ENCODE measurements at regions not wholly inside any gene's neighbourhood (a gene's known extent, or its start where the extent isn't known, plus 50 kb on each side); places are given as distances from the start of the nearest gene placed in this dataset.

DNA sequence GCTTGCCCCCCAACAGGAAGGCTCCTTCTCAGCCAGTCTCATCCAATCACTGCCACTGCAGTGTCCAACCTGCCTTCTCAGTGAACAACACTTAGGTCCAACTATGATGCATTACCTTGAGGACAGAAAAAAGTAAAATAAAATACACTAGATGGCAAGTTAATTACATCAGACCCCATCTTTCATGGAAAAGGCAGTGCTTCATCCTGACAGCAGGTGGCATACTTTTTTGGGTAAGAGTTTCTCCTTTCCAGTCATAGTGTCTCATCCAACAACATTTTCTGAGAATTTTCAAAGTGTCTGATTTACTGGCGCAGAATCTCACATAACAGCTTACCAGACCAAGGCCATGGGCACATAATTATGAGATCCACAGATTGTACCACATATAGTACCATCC is 1742.8 kb downstream of the PCDH7 start:
- no peaks in the 10 kb centered on the region for H3K36me3 ChIP-seq (ENCODE audit: control insufficient read depth in 1 of 2, insufficient read depth in 2 of 2, low read length in 2 of 2)
- H3K4me3 ChIP-seq (ENCODE audit: low read depth in 1 of 2, low read length in 2 of 2), result no peak overlapping the region
- no peaks in the 10 kb centered on the region for H3K9me3 ChIP-seq (ENCODE audit: control insufficient read depth in 1 of 2, low read length in 2 of 2)
- H3K4me1 ChIP-seq (ENCODE audit: control insufficient read depth in 1 of 2, insufficient read depth in 2 of 2, low read length in 2 of 2), result no peaks in the 10 kb centered on the region
- no peaks in the 10 kb centered on the region for H3K27me3 ChIP-seq (ENCODE audit: low read depth, low read length)
- no peak overlapping the region for H3K27ac ChIP-seq (ENCODE audit: low read length)

DNA sequence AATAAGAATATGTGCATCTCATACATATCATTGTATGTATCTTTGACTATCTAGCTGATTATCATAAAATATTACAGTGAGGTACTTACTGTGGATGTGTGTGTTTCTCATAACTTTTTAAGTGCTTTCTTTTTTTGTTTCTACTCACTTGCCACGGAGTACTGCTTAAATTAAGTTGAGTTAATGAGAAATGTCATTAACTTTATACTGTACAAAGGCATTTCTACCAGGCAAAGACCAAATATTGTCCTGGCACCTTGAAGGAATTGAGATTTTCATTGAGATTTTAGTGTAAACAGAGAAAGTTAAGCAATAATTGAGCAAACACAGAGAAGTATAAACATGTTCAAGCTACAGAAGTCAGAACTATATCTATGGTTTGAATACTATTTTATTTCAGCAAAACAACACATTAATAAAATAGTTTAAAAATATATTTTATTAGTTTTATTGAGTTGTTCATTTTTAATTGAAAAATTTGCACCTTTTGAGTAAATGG is 1750.0 kb downstream of the PCDH7 start:
- Histone ChIP-seq H3K27me3 (ENCODE audit: low read depth, low read length) (no peaks in the 10 kb centered on the region), H3K36me3 (ENCODE audit: control insufficient read depth in 1 of 2, insufficient read depth in 2 of 2, low read length in 2 of 2) (no peaks in the 10 kb centered on the region), H3K9me3 (ENCODE audit: control insufficient read depth in 1 of 2, low read length in 2 of 2) (no peaks in the 10 kb centered on the region), H3K4me1 (ENCODE audit: control insufficient read depth in 1 of 2, insufficient read depth in 2 of 2, low read length in 2 of 2) (no peaks in the 10 kb centered on the region), H3K4me3 (ENCODE audit: low read depth in 1 of 2, low read length in 2 of 2) (no peak overlapping the region), H3K27ac (ENCODE audit: low read length) (no peak overlapping the region)

DNA sequence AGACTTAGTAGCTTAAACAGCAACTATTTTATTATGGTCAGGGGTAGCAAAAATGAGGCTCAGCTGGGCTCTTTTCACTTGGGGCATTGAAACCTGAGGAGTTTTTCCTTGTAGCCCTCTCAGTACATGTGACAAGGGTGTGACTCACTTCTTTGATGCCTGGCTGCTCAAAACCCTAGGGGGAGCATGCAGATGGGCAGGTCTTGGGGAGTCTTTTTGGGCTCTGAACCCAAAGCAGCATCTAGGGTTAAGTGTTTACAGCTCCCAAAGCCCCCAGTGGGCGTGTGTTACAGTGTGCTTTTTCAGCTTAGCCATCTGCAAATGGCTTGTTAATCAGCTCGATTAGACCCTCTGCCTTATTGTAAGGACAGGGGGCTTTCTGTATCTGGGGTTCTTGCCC is 1752.7 kb downstream of the PCDH7 start:
- H3K27ac ChIP-seq (ENCODE audit: low read length), result no peak overlapping the region
- H3K4me3 ChIP-seq (ENCODE audit: low read depth in 1 of 2, low read length in 2 of 2), result no peak overlapping the region
- H3K36me3 ChIP-seq (ENCODE audit: control insufficient read depth in 1 of 2, insufficient read depth in 2 of 2, low read length in 2 of 2), result no peaks in the 10 kb centered on the region
- H3K27me3 ChIP-seq (ENCODE audit: low read depth, low read length), result no peaks in the 10 kb centered on the region
- H3K9me3 ChIP-seq (ENCODE audit: control insufficient read depth in 1 of 2, low read length in 2 of 2), result no peaks in the 10 kb centered on the region
- H3K4me1 ChIP-seq (ENCODE audit: control insufficient read depth in 1 of 2, insufficient read depth in 2 of 2, low read length in 2 of 2), result no peaks in the 10 kb centered on the region

DNA sequence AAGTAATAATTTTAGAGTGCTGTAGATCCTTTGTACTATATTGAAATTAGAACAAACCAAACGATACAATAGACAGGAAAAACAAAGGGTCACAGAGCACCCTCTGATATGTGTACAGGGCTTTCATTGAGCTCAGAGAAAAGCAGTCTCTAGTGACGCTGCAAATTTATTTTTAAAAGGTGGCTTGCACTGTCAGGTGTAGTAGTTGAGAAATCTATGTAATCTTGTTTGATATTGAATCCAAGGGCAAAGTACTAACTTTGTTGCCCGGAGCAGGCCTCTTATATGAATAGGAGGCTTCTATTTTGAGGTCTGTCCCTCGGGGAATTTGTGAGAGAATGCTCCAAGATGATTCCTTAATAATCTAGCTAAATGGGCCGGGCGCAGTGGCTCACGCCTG is 1755.5 kb downstream of the PCDH7 start:
- no peaks in the 10 kb centered on the region for H3K9me3 ChIP-seq (ENCODE audit: control insufficient read depth in 1 of 2, low read length in 2 of 2)
- no peaks in the 10 kb centered on the region for H3K27me3 ChIP-seq (ENCODE audit: low read depth, low read length)
- H3K4me3 ChIP-seq (ENCODE audit: low read depth in 1 of 2, low read length in 2 of 2), result no peak overlapping the region
- no peak overlapping the region for H3K27ac ChIP-seq (ENCODE audit: low read length)
- H3K4me1 ChIP-seq (ENCODE audit: control insufficient read depth in 1 of 2, insufficient read depth in 2 of 2, low read length in 2 of 2), result no peaks in the 10 kb centered on the region
- no peaks in the 10 kb centered on the region for H3K36me3 ChIP-seq (ENCODE audit: control insufficient read depth in 1 of 2, insufficient read depth in 2 of 2, low read length in 2 of 2)

DNA sequence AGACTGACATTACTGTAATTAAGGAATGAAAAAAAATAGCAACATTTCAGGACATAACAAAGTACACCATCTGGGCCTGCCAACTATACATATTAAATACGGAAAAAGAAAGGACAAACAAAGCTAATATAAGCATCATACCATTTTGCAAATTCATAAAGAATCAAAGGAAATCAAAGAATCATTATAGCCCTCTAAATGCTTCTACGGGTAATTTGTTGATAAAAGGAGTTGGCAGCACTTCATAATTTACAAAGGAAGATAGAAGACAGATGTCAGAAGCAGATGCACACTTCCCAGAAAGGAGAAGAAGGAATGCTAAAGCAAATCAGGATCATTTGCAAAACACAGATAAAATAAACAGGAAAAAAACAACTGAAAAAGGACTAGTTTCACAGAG is 1757.3 kb downstream of the PCDH7 start:
- no peak overlapping the region for H3K4me3 ChIP-seq (ENCODE audit: low read depth in 1 of 2, low read length in 2 of 2)
- H3K27me3 ChIP-seq (ENCODE audit: low read depth, low read length), result no peaks in the 10 kb centered on the region
- H3K4me1 ChIP-seq (ENCODE audit: control insufficient read depth in 1 of 2, insufficient read depth in 2 of 2, low read length in 2 of 2), result no peaks in the 10 kb centered on the region
- no peaks in the 10 kb centered on the region for H3K9me3 ChIP-seq (ENCODE audit: control insufficient read depth in 1 of 2, low read length in 2 of 2)
- H3K27ac ChIP-seq (ENCODE audit: low read length), result no peak overlapping the region
- H3K36me3 ChIP-seq (ENCODE audit: control insufficient read depth in 1 of 2, insufficient read depth in 2 of 2, low read length in 2 of 2), result no peaks in the 10 kb centered on the region

DNA sequence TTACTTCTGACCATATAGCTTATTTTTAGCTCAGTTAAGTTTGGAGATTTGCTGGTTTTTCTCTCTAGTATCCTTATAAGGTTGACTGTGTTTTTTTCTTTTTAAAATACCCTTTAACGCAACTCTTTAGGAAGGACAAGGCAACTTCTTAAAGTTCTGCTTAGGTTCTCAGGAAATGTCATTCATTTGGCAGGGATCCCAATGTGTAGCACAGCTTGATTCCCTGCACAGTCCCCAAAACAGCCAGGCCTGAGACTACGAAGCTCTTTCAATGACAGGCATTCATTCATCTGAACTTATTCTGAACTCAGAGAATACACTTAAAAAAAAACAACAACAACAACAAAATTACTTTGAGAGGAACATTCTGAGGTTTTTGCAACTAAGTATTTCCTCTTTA is 1765.8 kb downstream of the PCDH7 start:
- Histone ChIP-seq H3K27me3 (ENCODE audit: low read depth, low read length) (no peaks in the 10 kb centered on the region), H3K9me3 (ENCODE audit: control insufficient read depth in 1 of 2, low read length in 2 of 2) (no peaks in the 10 kb centered on the region), H3K4me3 (ENCODE audit: low read depth in 1 of 2, low read length in 2 of 2) (no peak overlapping the region), H3K27ac (ENCODE audit: low read length) (no peak overlapping the region), H3K36me3 (ENCODE audit: control insufficient read depth in 1 of 2, insufficient read depth in 2 of 2, low read length in 2 of 2) (no peaks in the 10 kb centered on the region), H3K4me1 (ENCODE audit: control insufficient read depth in 1 of 2, insufficient read depth in 2 of 2, low read length in 2 of 2) (no peaks in the 10 kb centered on the region)

DNA sequence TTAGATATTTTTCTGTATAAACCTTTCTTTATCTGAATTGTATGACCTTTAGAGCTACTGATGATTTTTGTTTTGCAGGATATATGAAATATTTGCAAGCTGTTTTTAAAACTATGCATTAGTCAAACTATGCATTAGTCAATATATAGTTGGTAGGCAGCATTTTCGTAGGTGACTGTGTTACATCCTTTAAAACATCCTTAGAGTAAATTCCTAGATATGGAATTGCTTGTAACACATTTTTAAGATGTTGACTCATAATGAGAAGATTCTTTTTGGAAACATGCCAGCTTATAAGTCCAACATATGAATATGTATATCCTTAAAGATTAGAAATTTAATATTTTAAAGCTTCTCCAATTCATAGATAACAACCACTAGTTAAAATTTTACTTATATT is 1768.5 kb downstream of the PCDH7 start:
- no peaks in the 10 kb centered on the region for H3K4me1 ChIP-seq (ENCODE audit: control insufficient read depth in 1 of 2, insufficient read depth in 2 of 2, low read length in 2 of 2)
- no peaks in the 10 kb centered on the region for H3K27me3 ChIP-seq (ENCODE audit: low read depth, low read length)
- H3K27ac ChIP-seq (ENCODE audit: low read length), result no peak overlapping the region
- no peaks in the 10 kb centered on the region for H3K9me3 ChIP-seq (ENCODE audit: control insufficient read depth in 1 of 2, low read length in 2 of 2)
- H3K4me3 ChIP-seq (ENCODE audit: low read depth in 1 of 2, low read length in 2 of 2), result no peak overlapping the region
- H3K36me3 ChIP-seq (ENCODE audit: control insufficient read depth in 1 of 2, insufficient read depth in 2 of 2, low read length in 2 of 2), result no peaks in the 10 kb centered on the region

DNA sequence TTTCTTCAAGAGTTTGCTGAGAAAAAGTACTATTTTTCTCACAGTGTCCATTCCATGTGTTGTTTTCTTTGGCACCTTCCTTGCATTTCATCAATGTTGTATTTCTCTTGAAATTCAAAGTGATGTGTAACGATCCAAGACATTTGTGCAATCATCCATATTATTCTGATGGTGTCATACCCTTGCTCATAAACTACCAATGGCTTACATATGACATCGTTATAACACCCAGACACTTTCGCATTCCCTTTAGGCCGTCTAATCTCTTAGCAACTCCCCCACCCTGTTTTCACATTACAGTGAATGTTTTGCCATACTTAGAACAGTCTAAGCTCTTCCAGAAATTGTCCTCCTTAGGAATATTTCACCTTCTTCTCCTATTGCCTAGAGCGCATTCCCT is 1779.0 kb downstream of the PCDH7 start:
- Histone ChIP-seq H3K9me3 (ENCODE audit: control insufficient read depth in 1 of 2, low read length in 2 of 2) (no peaks in the 10 kb centered on the region), H3K36me3 (ENCODE audit: control insufficient read depth in 1 of 2, insufficient read depth in 2 of 2, low read length in 2 of 2) (no peaks in the 10 kb centered on the region), H3K27me3 (ENCODE audit: low read depth, low read length) (no peaks in the 10 kb centered on the region), H3K4me1 (ENCODE audit: control insufficient read depth in 1 of 2, insufficient read depth in 2 of 2, low read length in 2 of 2) (no peaks in the 10 kb centered on the region), H3K27ac (ENCODE audit: low read length) (no peak overlapping the region), H3K4me3 (ENCODE audit: low read depth in 1 of 2, low read length in 2 of 2) (no peak overlapping the region)

DNA sequence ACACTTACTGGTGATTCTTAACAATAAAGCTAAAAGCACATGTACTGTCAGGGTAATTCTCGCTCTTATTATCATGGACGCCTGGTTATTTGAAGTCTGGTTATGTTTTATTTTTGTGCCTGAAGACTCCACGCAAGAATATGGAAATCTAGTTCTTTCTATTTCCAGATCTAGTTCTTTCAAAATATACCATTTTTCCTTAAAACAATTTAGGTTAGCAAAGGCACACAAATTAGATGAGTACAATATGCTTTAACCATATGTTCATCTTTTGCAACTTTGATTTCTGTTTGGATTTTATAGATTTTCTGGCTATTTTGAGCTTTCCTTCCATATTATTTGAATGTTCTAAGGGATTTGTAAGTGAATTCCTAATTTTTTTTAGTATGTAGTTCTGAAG is 1783.1 kb downstream of the PCDH7 start:
- no peaks in the 10 kb centered on the region for H3K9me3 ChIP-seq (ENCODE audit: control insufficient read depth in 1 of 2, low read length in 2 of 2)
- no peak overlapping the region for H3K4me3 ChIP-seq (ENCODE audit: low read depth in 1 of 2, low read length in 2 of 2)
- no peaks in the 10 kb centered on the region for H3K4me1 ChIP-seq (ENCODE audit: control insufficient read depth in 1 of 2, insufficient read depth in 2 of 2, low read length in 2 of 2)
- no peaks in the 10 kb centered on the region for H3K27me3 ChIP-seq (ENCODE audit: low read depth, low read length)
- no peaks in the 10 kb centered on the region for H3K36me3 ChIP-seq (ENCODE audit: control insufficient read depth in 1 of 2, insufficient read depth in 2 of 2, low read length in 2 of 2)
- H3K27ac ChIP-seq (ENCODE audit: low read length), result no peak overlapping the region

DNA sequence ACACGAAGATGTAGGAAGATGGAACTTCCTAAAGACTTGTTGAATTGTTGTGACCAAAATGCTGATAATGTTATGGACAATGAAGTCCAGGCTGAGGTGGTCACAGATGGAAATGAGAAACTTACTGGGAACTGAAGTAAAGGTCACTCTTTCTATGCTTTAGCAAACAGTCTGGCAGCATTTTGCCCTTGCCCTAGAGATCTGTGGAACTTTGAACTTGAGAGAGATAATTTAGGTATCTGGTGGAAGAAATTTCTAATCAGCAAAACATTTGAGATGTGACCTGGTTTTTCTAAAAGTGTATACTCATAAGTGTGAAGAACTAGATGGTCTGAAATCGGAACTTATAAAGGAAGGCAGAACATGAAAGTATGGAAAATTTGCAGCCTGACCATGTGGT is 1785.9 kb downstream of the PCDH7 start:
- H3K27ac ChIP-seq (ENCODE audit: low read length), result no peak overlapping the region
- no peak overlapping the region for H3K4me3 ChIP-seq (ENCODE audit: low read depth in 1 of 2, low read length in 2 of 2)
- no peaks in the 10 kb centered on the region for H3K9me3 ChIP-seq (ENCODE audit: control insufficient read depth in 1 of 2, low read length in 2 of 2)
- H3K4me1 ChIP-seq (ENCODE audit: control insufficient read depth in 1 of 2, insufficient read depth in 2 of 2, low read length in 2 of 2), result no peaks in the 10 kb centered on the region
- no peaks in the 10 kb centered on the region for H3K27me3 ChIP-seq (ENCODE audit: low read depth, low read length)
- H3K36me3 ChIP-seq (ENCODE audit: control insufficient read depth in 1 of 2, insufficient read depth in 2 of 2, low read length in 2 of 2), result no peaks in the 10 kb centered on the region

DNA sequence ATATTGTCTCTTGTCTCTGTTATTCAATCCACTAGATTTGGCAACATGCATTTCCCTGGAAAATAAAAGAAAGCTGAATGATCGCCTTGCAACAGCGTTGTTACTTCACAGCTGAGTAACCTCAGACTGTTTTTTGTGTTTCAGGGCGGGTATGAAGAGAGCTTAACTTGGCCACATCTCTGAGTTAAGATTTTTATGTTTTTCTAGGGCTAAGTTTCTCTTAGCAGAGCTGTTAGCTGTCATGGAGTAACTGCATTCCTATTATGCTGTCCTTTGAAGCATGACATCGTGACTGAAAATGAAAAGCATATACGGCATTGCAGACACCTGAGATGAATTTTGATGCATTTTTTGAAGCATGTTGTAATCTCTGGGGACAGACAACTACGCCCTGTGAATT is 1798.9 kb downstream of the PCDH7 start:
- no peaks in the 10 kb centered on the region for H3K36me3 ChIP-seq (ENCODE audit: control insufficient read depth in 1 of 2, insufficient read depth in 2 of 2, low read length in 2 of 2)
- no peaks in the 10 kb centered on the region for H3K9me3 ChIP-seq (ENCODE audit: control insufficient read depth in 1 of 2, low read length in 2 of 2)
- H3K27me3 ChIP-seq (ENCODE audit: low read depth, low read length), result no peaks in the 10 kb centered on the region
- H3K4me1 ChIP-seq (ENCODE audit: control insufficient read depth in 1 of 2, insufficient read depth in 2 of 2, low read length in 2 of 2), result no peaks in the 10 kb centered on the region
- no peak overlapping the region for H3K4me3 ChIP-seq (ENCODE audit: low read depth in 1 of 2, low read length in 2 of 2)
- H3K27ac ChIP-seq (ENCODE audit: low read length), result no peak overlapping the region

DNA sequence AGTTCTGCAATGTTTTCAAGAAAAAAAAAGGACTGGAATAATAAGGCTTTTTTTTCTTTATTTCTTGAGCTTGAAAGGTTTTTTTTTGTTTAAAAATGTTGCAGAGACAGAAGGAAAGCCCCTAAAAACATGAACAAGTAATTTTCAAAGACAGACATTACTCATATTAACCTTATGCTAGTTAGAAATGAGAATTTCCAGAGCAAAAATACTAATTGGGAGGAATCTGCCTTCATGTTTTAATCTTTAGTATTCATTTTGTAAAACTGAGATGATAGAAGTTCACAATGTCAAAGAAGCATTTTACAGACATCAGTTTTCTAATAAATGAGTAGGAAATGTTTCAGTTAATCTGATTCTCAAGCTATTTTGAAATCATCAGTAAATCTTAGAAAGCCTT is 1805.3 kb downstream of the PCDH7 start:
- H3K27me3 ChIP-seq (ENCODE audit: low read depth, low read length), result no peaks in the 10 kb centered on the region
- no peak overlapping the region for H3K27ac ChIP-seq (ENCODE audit: low read length)
- H3K4me1 ChIP-seq (ENCODE audit: control insufficient read depth in 1 of 2, insufficient read depth in 2 of 2, low read length in 2 of 2), result no peaks in the 10 kb centered on the region
- H3K36me3 ChIP-seq (ENCODE audit: control insufficient read depth in 1 of 2, insufficient read depth in 2 of 2, low read length in 2 of 2), result no peaks in the 10 kb centered on the region
- no peak overlapping the region for H3K4me3 ChIP-seq (ENCODE audit: low read depth in 1 of 2, low read length in 2 of 2)
- H3K9me3 ChIP-seq (ENCODE audit: control insufficient read depth in 1 of 2, low read length in 2 of 2), result peaks cover 0 to 3% of the 10 kb centered on the region in 2 donors
